Smooth muscle cell (in vitro differentiated cells): ENCODE measurements at regions not wholly inside any gene's neighbourhood (a gene's known extent, or its start where the extent isn't known, plus 50 kb on each side); places are given as distances from the start of the nearest gene placed in this dataset.

Experiments used
- DNase-seq: peaks from one replicate; lab custom pipeline; 2025; ENCODE audit not compliant: unreplicated experiment; lab: John Stamatoyannopoulos, UW
- H2AFZ ChIP-seq: fragments of 200-600 bp; sonication (generic); 2 replicates; pipeline ENCODE4 v1.6.0; 2016; ENCODE audit warnings: antibody characterized with exemption, low read depth, mild to moderate bottlenecking
- H3F3A ChIP-seq: fragments of 200-600 bp; sonication (generic); 2 replicates; pipeline ENCODE4 v1.6.0; 2017; ENCODE audit warnings: antibody characterized with exemption, low read depth
- H3K27ac ChIP-seq: fragments of 200-600 bp; sonication (generic); 2 replicates; pipeline ENCODE4 v1.5.1; 2016; ENCODE audit warnings: low read depth, mild to moderate bottlenecking
- H3K27me3 ChIP-seq: fragments of 200-600 bp; sonication (generic); 2 replicates; pipeline ENCODE4 v1.6.1; 2016; ENCODE audit warnings: low read depth, mild to moderate bottlenecking
- H3K36me3 ChIP-seq: fragments of 200-600 bp; sonication (generic); 2 replicates; pipeline ENCODE4 v1.5.1; 2016; ENCODE audit warnings: low read depth
- H3K4me1 ChIP-seq: fragments of 200-600 bp; sonication (generic); 2 replicates; pipeline ENCODE4 v1.5.1; 2016; ENCODE audit warnings: low read depth
- H3K4me2 ChIP-seq: fragments of 200-600 bp; sonication (generic); 2 replicates; pipeline ENCODE4 v1.6.0; 2016; ENCODE audit warnings: mild to moderate bottlenecking
- H3K4me3 ChIP-seq: fragments of 200-600 bp; sonication (generic); 2 replicates; pipeline ENCODE4 v1.5.1; 2016; ENCODE audit warnings: mild to moderate bottlenecking
- H3K79me2 ChIP-seq: fragments of 200-600 bp; sonication (generic); 2 replicates; pipeline ENCODE4 v1.6.0; 2016; ENCODE audit warnings: low read depth, mild to moderate bottlenecking
- H3K9ac ChIP-seq: fragments of 200-600 bp; sonication (generic); 2 replicates; pipeline ENCODE4 v1.6.0; 2016; ENCODE audit warnings: low read depth
- H3K9me3 ChIP-seq: fragments of 200-600 bp; sonication (generic); replicated peaks from 2 replicates; pipeline ENCODE4 v1.5.1; 2016; ENCODE audit warnings: low read depth
- H4K20me1 ChIP-seq: fragments of 200-600 bp; sonication (generic); 2 replicates; pipeline ENCODE4 v1.6.0; 2016; ENCODE audit warnings: low read depth
- CTCF ChIP-seq: fragments of 200-600 bp; sonication (generic); IDR thresholded peaks from 2 replicates; pipeline ENCODE4 v1.5.1; 2017; ENCODE audit warnings: borderline replicate concordance, mild to moderate bottlenecking, antibody characterized with exemption; ENCODE audit not compliant: insufficient read depth, poor library complexity, severe bottlenecking
- WGBS: methylation state at CpG from one replicate; pipeline ENCODE4 v1.1.7; 2016; ENCODE audit warnings: low lambda C conversion rate; 5-methylcytosine and 5-hydroxymethylcytosine counted together

- Histone ChIP-seq H3K4me1 (peaks cover 5% of the 10 kb centered on the region), H4K20me1 (no peaks in the 10 kb centered on the region), H3K27ac (no peak overlapping the region), H3K79me2 (no peaks in the 10 kb centered on the region), H3K4me3 (no peak overlapping the region), H3K9ac (no peak overlapping the region), H2AFZ (no peak overlapping the region), H3K27me3 (no peaks in the 10 kb centered on the region), H3K36me3 (no peaks in the 10 kb centered on the region), H3K4me2 (no peak overlapping the region), H3K9me3 (no peaks in the 10 kb centered on the region), H3F3A (no peaks in the 10 kb centered on the region)
- WGBS = 85% methylated on average over 2 of the region's 2 CpGs
- DNase-seq = no peak
- no peak for TF ChIP-seq CTCF
Observed at GRCh38 chr6:126797981-126798380, 320.5 kb upstream of the RSPO3 start.

- no peaks in the 10 kb centered on the region for H3K9me3 ChIP-seq
- no peak for TF ChIP-seq CTCF
- DNase-seq = no peak
- peaks cover 23% of the 10 kb centered on the region for H3K4me1 ChIP-seq
- no peaks in the 10 kb centered on the region for H3K36me3 ChIP-seq
- H3K9ac ChIP-seq = no peak overlapping the region
- no peak overlapping the region for H3K4me2 ChIP-seq
- no peaks in the 10 kb centered on the region for H3K27me3 ChIP-seq
- H2AFZ ChIP-seq = no peak overlapping the region
- H3F3A ChIP-seq = no peaks in the 10 kb centered on the region
- H4K20me1 ChIP-seq = no peaks in the 10 kb centered on the region
- H3K27ac ChIP-seq = no peak overlapping the region
- no peak overlapping the region for H3K4me3 ChIP-seq
- 86% methylated on average over 3 of the region's 3 CpGs for WGBS
- no peaks in the 10 kb centered on the region for H3K79me2 ChIP-seq
Observed at GRCh38 chr6:126803769-126804168, 314.7 kb upstream of the RSPO3 start.

GRCh38 chr6:126804332-126805064 lies 314.0 kb upstream of the RSPO3 start:
- peaks cover 25% of the 10 kb centered on the region for H3K4me1 ChIP-seq
- no peaks in the 10 kb centered on the region for H3K36me3 ChIP-seq
- WGBS = 40% methylated on average over 5 of the region's 5 CpGs
- H3K4me3 ChIP-seq = no peak overlapping the region
- no peaks in the 10 kb centered on the region for H3K9me3 ChIP-seq
- peak overlapping the region; percentile 80 for H2AFZ ChIP-seq
- no peak for DNase-seq
- H3F3A ChIP-seq = no peaks in the 10 kb centered on the region
- no peak overlapping the region for H3K27ac ChIP-seq
- H3K27me3 ChIP-seq = no peaks in the 10 kb centered on the region
- no peak overlapping the region for H3K9ac ChIP-seq
- peak overlapping the region; percentile 69 for H3K4me2 ChIP-seq
- TF ChIP-seq CTCF = peak; percentile 71
- no peaks in the 10 kb centered on the region for H3K79me2 ChIP-seq
- H4K20me1 ChIP-seq = no peaks in the 10 kb centered on the region

GRCh38 chr6:126805861-126806260 lies 312.6 kb upstream of the RSPO3 start:
- Histone ChIP-seq H3K4me3 (no peak overlapping the region), H3K36me3 (no peaks in the 10 kb centered on the region), H3K27ac (no peak overlapping the region), H4K20me1 (no peaks in the 10 kb centered on the region), H3K9ac (no peak overlapping the region), H3K79me2 (no peaks in the 10 kb centered on the region), H3K27me3 (no peaks in the 10 kb centered on the region), H2AFZ (no peak overlapping the region), H3K4me1 (peaks cover 25% of the 10 kb centered on the region), H3K4me2 (no peak overlapping the region), H3F3A (no peaks in the 10 kb centered on the region), H3K9me3 (no peaks in the 10 kb centered on the region)
- 26% methylated on average over 1 of the region's 1 CpG for WGBS
- DNase-seq = no peak
- no peak for TF ChIP-seq CTCF
